Keratinocyte (primary cell): ENCODE measurements at regions not wholly inside any gene's neighbourhood (a gene's known extent, or its start where the extent isn't known, plus 50 kb on each side); places are given as distances from the start of the nearest gene placed in this dataset.

ENCODE experiments used
- DNase-seq: peaks from one replicate; pipeline ENCODE4 v3.0.0-alpha.2; 2011; ENCODE audit warnings: low read depth, missing footprints, low spot score
- FAIRE-seq: peaks from 2 replicates; lab custom pipeline; 2011; peaks lifted over from hg19 to GRCh38; lab: Jason Lieb, UNC
- H2AFZ ChIP-seq: 2 replicates; pipeline ENCODE4 v1.6.0; 2012; ENCODE audit warnings: low read length, control low read depth, inconsistent platforms; ENCODE audit not compliant: control insufficient read depth
- H3K27ac ChIP-seq: 2 replicates; pipeline ENCODE4 v1.5.1; 2011; ENCODE audit warnings: low read length; ENCODE audit not compliant: control insufficient read depth, insufficient read depth
- H3K27me3 ChIP-seq: 3 replicates; pipeline ENCODE4 v1.6.0; 2011; ENCODE audit warnings: low read length; ENCODE audit not compliant: control insufficient read depth, insufficient read depth; ENCODE audit errors: extremely low read depth
- H3K36me3 ChIP-seq, 2 experiments: 2 replicates in 1 of 2; 3 replicates in 1 of 2; pipeline ENCODE4 v1.5.1; 2011; ENCODE audit warnings: low read length in 2 of 2, mild to moderate bottlenecking in 1 of 2; ENCODE audit not compliant: control insufficient read depth in 2 of 2, insufficient read depth in 2 of 2; ENCODE audit errors: extremely low read depth in 1 of 2
- H3K4me1 ChIP-seq: 3 replicates; pipeline ENCODE4 v1.5.1; 2011; ENCODE audit warnings: low read length; ENCODE audit not compliant: control insufficient read depth, insufficient read depth; ENCODE audit errors: extremely low read depth
- H3K4me2 ChIP-seq: 3 replicates; pipeline ENCODE4 v1.6.0; 2011; ENCODE audit warnings: low read depth, low read length; ENCODE audit not compliant: control insufficient read depth, insufficient read depth; ENCODE audit errors: extremely low read depth
- H3K4me3 ChIP-seq, 3 experiments: fragments of 200-600 bp in 1 of 3; sonication (generic) in 1 of 3; 2 replicates in 2 of 3; 3 replicates in 1 of 3; pipeline ENCODE4 v1.5.1; 2011 to 2016; ENCODE audit warnings: low read length in 3 of 3, mild to moderate bottlenecking in 3 of 3, control low read depth in 2 of 3, inconsistent platforms in 1 of 3, low read depth in 1 of 3, mixed read lengths in 1 of 3, mixed run types in 1 of 3, moderate library complexity in 1 of 3; ENCODE audit not compliant: control insufficient read depth in 2 of 3, insufficient read depth in 2 of 3; ENCODE audit errors: extremely low read depth in 1 of 3
- H3K79me2 ChIP-seq: 2 replicates; pipeline ENCODE4 v1.6.0; 2012; ENCODE audit warnings: low read length; ENCODE audit not compliant: control insufficient read depth, insufficient read depth
- H3K9ac ChIP-seq: 3 replicates; pipeline ENCODE4 v1.6.0; 2011; ENCODE audit warnings: low read length; ENCODE audit not compliant: control insufficient read depth, insufficient read depth; ENCODE audit errors: extremely low read depth
- H3K9me1 ChIP-seq: 3 replicates; pipeline ENCODE4 v1.6.0; 2011; ENCODE audit warnings: low read length; ENCODE audit not compliant: control insufficient read depth, insufficient read depth; ENCODE audit errors: extremely low read depth
- H3K9me3 ChIP-seq: 2 replicates; pipeline ENCODE4 v1.5.1; 2012; ENCODE audit warnings: low read depth, low read length; ENCODE audit not compliant: control insufficient read depth
- H4K20me1 ChIP-seq: 3 replicates; pipeline ENCODE4 v1.6.0; 2011; ENCODE audit warnings: low read length; ENCODE audit not compliant: control insufficient read depth, insufficient read depth; ENCODE audit errors: extremely low read depth
- EZH2 ChIP-seq: IDR thresholded peaks from one replicate; pipeline ENCODE4 v1.6.1; 2012; ENCODE audit warnings: inconsistent platforms, mild to moderate bottlenecking, low read length, moderate library complexity
- dilution Hi-C: fragments of 300-500 bp; cut with MboI; formaldehyde crosslinking; loops from one replicate; pipeline ENCODE4 v1.7.0; 2020; ENCODE audit warnings: low sequenced_read_pairs; ENCODE audit not compliant: extremely low pct_ligation_motif_present
- TF ChIP-seq, protein P1 (sequence below), 3 experiments: IDR thresholded peaks in 1 of 3; conservative IDR thresholded peaks in 1 of 3; optimal IDR thresholded peaks in 1 of 3; 2 replicates in 2 of 3; 3 replicates in 1 of 3; pipeline versions ENCODE3 to v1.5.1; 2011; ENCODE audit warnings: low read length in 3 of 3, mild to moderate bottlenecking in 3 of 3, moderate library complexity in 2 of 3, control low read depth in 1 of 3, inconsistent platforms in 1 of 3; ENCODE audit not compliant: insufficient read depth in 2 of 3; ENCODE audit errors: extremely low read depth in 1 of 3

DNA sequence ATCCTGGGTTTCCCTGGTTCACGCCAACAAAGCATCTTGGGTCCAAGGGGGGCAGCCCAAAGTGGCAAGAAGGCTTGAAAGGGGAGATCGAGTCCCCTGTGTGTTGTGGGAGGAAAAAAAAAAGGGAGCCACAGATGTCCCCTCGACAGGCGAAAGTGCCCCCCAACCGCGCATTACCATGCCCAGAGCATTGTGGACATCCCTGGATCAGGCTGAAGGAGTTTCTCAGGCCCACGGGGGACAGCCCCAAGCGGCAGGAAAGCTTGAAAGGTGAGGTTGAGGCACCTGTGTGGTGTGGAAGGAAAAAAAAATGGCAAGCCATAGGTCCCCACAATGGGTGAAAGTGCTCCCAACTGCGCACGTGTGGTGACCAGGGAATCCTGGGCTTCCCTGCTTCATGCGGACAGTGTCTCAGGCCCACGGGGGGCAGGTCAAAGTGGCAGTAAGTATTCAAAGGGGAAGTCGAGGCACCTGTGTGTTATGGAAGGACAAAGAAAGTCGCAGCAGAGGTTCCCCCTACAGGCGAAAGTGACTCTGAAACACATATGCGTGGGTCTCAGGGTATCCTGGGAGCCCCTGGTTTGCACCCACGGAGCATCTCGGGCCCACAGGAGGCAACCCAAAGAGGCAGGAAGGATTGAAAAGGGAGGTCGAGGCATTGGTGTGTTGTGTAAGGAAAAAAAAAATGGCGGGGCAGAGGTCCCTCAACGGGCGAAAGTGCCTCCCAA lies 580.1 kb downstream of the ALG10 start:
- no peaks in the 10 kb centered on the region for H3K27me3 ChIP-seq
- no peak for FAIRE-seq
- H3K9ac ChIP-seq = no peak overlapping the region
- no peak for DNase-seq
- no peaks in the 10 kb centered on the region for H4K20me1 ChIP-seq
- dilution Hi-C loops = no loop called here
- H3K4me1 ChIP-seq = no peaks in the 10 kb centered on the region
- H3K79me2 ChIP-seq = no peaks in the 10 kb centered on the region
- H3K4me2 ChIP-seq = no peak overlapping the region
- no peaks in the 10 kb centered on the region for H3K9me1 ChIP-seq
- no peaks in the 10 kb centered on the region for H3K36me3 ChIP-seq
- H2AFZ ChIP-seq = no peak overlapping the region
- no peak overlapping the region for H3K4me3 ChIP-seq
- no peak overlapping the region for H3K27ac ChIP-seq
- TF ChIP-seq, protein P1, sequence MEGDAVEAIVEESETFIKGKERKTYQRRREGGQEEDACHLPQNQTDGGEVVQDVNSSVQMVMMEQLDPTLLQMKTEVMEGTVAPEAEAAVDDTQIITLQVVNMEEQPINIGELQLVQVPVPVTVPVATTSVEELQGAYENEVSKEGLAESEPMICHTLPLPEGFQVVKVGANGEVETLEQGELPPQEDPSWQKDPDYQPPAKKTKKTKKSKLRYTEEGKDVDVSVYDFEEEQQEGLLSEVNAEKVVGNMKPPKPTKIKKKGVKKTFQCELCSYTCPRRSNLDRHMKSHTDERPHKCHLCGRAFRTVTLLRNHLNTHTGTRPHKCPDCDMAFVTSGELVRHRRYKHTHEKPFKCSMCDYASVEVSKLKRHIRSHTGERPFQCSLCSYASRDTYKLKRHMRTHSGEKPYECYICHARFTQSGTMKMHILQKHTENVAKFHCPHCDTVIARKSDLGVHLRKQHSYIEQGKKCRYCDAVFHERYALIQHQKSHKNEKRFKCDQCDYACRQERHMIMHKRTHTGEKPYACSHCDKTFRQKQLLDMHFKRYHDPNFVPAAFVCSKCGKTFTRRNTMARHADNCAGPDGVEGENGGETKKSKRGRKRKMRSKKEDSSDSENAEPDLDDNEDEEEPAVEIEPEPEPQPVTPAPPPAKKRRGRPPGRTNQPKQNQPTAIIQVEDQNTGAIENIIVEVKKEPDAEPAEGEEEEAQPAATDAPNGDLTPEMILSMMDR (optimal IDR thresholded peaks at IDR 0.05 in 1 of 3, IDR thresholded peaks at IDR 0.05 in 1 of 3, conservative IDR thresholded peaks at IDR 0.05 in 1 of 3; ENCODE audit: extremely low read depth in 1 of 3, insufficient read depth in 2 of 3, low read length in 3 of 3) = no peak
- TF ChIP-seq EZH2 = no peak
- peaks cover 8% of the 10 kb centered on the region for H3K9me3 ChIP-seq

DNA sequence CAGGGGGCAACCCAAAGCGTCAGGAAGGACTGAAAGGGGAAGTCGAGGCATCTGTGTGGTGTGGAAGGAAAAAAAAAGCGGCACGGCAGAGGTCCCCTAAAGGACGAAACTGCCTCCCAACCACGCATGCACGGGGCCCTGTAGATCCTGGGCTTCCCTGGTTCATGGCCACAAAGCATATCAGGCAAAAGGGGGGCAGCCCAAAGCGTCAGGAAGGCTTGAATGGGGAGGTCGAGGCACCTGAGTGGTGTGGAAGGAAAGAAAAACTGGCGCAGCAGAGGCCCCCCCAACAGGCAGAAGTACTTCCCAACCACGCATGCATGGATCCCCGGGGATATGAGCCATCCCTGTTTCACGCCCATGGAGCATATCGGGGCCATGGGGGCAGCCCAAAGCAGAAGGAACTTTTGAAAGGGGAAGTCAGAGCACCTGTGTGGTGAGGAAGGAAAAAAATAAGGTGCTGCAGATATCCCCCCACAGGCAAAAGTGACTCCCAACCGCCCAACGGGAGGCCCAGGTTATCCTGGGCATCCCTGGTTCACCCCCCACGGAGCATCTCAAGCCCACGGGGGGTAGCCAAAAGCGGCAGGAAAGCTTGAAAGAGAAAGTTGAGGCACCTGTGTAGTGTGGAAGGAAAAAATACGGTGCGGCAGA lies 581.2 kb downstream of the ALG10 start:
- no peak overlapping the region for H3K4me3 ChIP-seq
- no peak overlapping the region for H3K27ac ChIP-seq
- no peak for DNase-seq
- no peak overlapping the region for H3K9ac ChIP-seq
- TF ChIP-seq EZH2 = no peak
- TF ChIP-seq, protein P1 (optimal IDR thresholded peaks at IDR 0.05 in 1 of 3, IDR thresholded peaks at IDR 0.05 in 1 of 3, conservative IDR thresholded peaks at IDR 0.05 in 1 of 3; ENCODE audit: extremely low read depth in 1 of 3, insufficient read depth in 2 of 3, low read length in 3 of 3) = no peak
- H3K9me3 ChIP-seq = peaks cover 4% of the 10 kb centered on the region
- H3K27me3 ChIP-seq = no peaks in the 10 kb centered on the region
- H2AFZ ChIP-seq = no peak overlapping the region
- no peaks in the 10 kb centered on the region for H3K36me3 ChIP-seq
- no peaks in the 10 kb centered on the region for H3K4me1 ChIP-seq
- H3K4me2 ChIP-seq = no peak overlapping the region
- no peaks in the 10 kb centered on the region for H3K79me2 ChIP-seq
- dilution Hi-C loops = no loop called here
- no peaks in the 10 kb centered on the region for H3K9me1 ChIP-seq
- no peaks in the 10 kb centered on the region for H4K20me1 ChIP-seq
- FAIRE-seq = no peak
